ENCODE measurements at regions not wholly inside any gene's neighbourhood (a gene's known extent, or its start where the extent isn't known, plus 50 kb on each side); places are given as distances from the start of the nearest gene placed in this dataset.

GRCh38 chr16:86077243-86077940 is 178.4 kb downstream of the IRF8 start:
- no peak for TF ChIP-seq NFIC (IDR thresholded peaks at IDR 0.05)
- TF ChIP-seq YY1 (IDR thresholded peaks at IDR 0.05; ENCODE audit: low read depth) = no peak
- TF ChIP-seq CEBPB (IDR thresholded peaks at IDR 0.05) = no peak
- TF ChIP-seq RAD21 (IDR thresholded peaks at IDR 0.05; ENCODE audit: low read depth) = no peak
- TF ChIP-seq MAX (IDR thresholded peaks at IDR 0.05) = no peak
- TF ChIP-seq EGR1 (IDR thresholded peaks at IDR 0.05) = no peak
- TF ChIP-seq CREB1 (IDR thresholded peaks at IDR 0.05; ENCODE audit: low read depth) = no peak
- TF ChIP-seq ZBTB7A (IDR thresholded peaks at IDR 0.05; ENCODE audit: low read depth) = no peak
- no peak for TF ChIP-seq REST (IDR thresholded peaks at IDR 0.05; ENCODE audit: low read depth)
- no peak for TF ChIP-seq TAF1 (IDR thresholded peaks at IDR 0.05; ENCODE audit: low read depth)
- no peak for TF ChIP-seq TEAD4 (IDR thresholded peaks at IDR 0.05)
- no peak for TF ChIP-seq TCF12 (IDR thresholded peaks at IDR 0.05; ENCODE audit: low read depth)
- TF ChIP-seq EP300 (IDR thresholded peaks at IDR 0.05; ENCODE audit: borderline replicate concordance) = no peak
- TF ChIP-seq USF1 (IDR thresholded peaks at IDR 0.05) = no peak
- no peak for TF ChIP-seq FOXM1 (IDR thresholded peaks at IDR 0.05; ENCODE audit: borderline replicate concordance, low read depth)

GRCh38 chr16:86078121-86078600 is 179.2 kb downstream of the IRF8 start:
- TF ChIP-seq USF1 (IDR thresholded peaks at IDR 0.05) (no peak), ZBTB7A (IDR thresholded peaks at IDR 0.05; ENCODE audit: low read depth) (no peak), REST (IDR thresholded peaks at IDR 0.05; ENCODE audit: low read depth) (no peak), EGR1 (IDR thresholded peaks at IDR 0.05) (no peak), RAD21 (IDR thresholded peaks at IDR 0.05; ENCODE audit: low read depth) (no peak), FOXM1 (IDR thresholded peaks at IDR 0.05; ENCODE audit: borderline replicate concordance, low read depth) (no peak), YY1 (IDR thresholded peaks at IDR 0.05; ENCODE audit: low read depth) (no peak), TEAD4 (IDR thresholded peaks at IDR 0.05) (no peak), MAX (IDR thresholded peaks at IDR 0.05) (no peak)

GRCh38 chr16:86079255-86079885 is 180.4 kb downstream of the IRF8 start:
- TF ChIP-seq EP300 (IDR thresholded peaks at IDR 0.05; ENCODE audit: borderline replicate concordance) (no peak), EGR1 (IDR thresholded peaks at IDR 0.05) (no peak), CEBPB (IDR thresholded peaks at IDR 0.05) (no peak), YY1 (IDR thresholded peaks at IDR 0.05; ENCODE audit: low read depth) (no peak), CREB1 (IDR thresholded peaks at IDR 0.05; ENCODE audit: low read depth) (no peak), ZBTB7A (IDR thresholded peaks at IDR 0.05; ENCODE audit: low read depth) (no peak), TEAD4 (IDR thresholded peaks at IDR 0.05) (no peak), FOXM1 (IDR thresholded peaks at IDR 0.05; ENCODE audit: borderline replicate concordance, low read depth) (no peak), USF1 (IDR thresholded peaks at IDR 0.05) (no peak), REST (IDR thresholded peaks at IDR 0.05; ENCODE audit: low read depth) (no peak), MAX (IDR thresholded peaks at IDR 0.05) (no peak), NFIC (IDR thresholded peaks at IDR 0.05) (no peak), TCF12 (IDR thresholded peaks at IDR 0.05; ENCODE audit: low read depth) (no peak), TAF1 (IDR thresholded peaks at IDR 0.05; ENCODE audit: low read depth) (no peak)

Measured in Ishikawa (cell line).